NOMO-1 treated with dmso at 0.1 percent for 144 hours (cell line): ENCODE measurements at regions not wholly inside any gene's neighbourhood (a gene's known extent, or its start where the extent isn't known, plus 50 kb on each side); places are given as distances from the start of the nearest gene placed in this dataset.

Experiments used
- DNase-seq: peaks from one replicate; lab custom pipeline; 2025; ENCODE audit not compliant: unreplicated experiment; lab: John Stamatoyannopoulos, UW

DNA sequence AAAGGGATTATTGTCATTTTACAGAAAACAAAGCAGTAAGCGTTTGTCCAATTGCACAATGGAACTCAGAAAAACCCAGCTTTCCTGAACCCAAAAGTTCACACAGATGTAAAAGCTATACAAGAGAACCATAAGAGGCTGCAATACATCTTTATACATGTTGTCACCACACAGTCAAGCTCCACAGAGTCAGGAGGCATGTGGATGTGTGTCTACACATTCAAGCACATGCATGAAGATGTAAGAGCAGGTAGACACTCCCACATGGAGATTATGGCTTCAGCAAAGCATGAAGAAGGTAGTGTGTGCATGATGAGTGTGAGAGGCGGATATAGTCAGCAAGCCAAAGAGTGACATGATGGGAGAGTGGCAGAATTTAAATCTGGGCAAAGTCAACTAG is 124.7 kb upstream of the THBS1 start:
- DNase-seq, result no peak

DNA sequence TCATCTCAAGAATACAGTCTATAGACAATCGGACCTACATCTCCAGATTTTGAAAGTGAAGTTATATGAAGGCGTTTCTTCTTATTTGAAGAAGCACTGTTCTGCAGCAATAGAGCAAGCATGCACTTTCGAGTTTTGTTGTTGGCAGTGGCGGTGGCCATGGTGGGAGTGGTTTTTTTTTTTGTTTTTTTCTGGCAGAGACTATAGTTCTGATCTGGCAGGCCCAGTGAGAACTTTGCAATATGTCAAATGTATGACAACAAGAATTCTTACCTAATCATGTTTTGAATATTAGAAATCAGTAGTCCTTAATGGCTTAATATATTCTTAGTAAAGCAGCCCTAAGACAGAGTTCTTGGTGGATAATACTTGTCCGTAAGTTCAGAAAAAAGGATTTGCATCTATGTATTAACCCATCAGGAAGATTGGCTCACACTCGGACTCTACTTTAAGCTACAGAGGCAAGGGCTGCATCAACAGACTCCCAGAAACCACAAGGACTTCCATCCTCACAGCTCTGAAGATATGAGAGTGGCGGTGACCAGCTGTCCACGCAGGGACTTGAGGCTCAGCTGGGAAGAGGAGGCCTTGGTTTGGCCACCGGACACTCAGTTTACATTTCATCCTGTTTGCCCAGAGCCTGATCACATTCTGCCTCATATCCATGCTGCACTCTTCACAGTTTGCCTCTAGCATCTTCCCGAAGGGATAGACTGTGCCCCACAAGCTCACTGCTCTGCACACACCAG is 124.1 kb upstream of the THBS1 start:
- no peak for DNase-seq

DNA sequence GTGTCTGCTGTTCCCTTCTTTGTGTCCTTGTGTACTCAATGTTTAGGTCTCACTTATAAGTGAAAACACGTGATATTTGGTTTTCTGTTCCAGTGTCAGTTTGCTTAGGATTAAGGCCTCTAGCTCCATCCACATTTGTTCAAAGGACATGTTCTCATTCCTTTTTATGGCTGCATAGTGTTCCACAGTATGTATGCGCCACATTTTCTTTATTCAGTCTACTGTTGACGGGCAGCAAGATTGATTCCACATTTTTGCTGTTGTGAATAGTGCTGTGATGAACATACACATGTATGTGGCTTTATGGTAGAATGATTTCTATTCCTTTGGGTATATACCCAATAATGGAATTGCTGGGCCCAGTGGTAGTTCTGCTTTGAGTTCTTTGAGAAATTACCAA is 122.7 kb upstream of the THBS1 start:
- no peak for DNase-seq

- DNase-seq, result no peak
These were observed 121.3 kb upstream of the THBS1 start for GRCh38 chr15:39459548-39459947.

DNA sequence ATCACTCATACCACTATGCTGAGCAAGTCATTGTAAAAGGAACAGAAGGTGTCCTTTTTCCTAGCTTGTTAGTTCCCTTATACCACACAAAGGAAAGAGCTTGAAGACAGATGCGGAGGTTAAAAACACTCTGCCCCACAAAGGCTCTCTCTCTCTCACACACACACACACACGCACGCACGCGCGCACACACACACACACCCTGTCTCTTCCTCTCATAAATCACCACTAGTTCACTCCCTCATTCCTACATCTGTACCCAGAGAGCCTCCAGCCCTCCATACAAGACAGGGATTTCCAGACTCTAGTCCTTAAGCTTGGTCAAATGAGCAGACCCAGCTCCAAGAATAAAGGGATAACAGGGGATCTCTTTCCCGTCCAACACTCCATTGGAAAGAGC is 120.1 kb upstream of the THBS1 start:
- DNase-seq, result no peak

GRCh38 chr15:39461536-39462130 is 119.2 kb upstream of the THBS1 start:
- DNase-seq, result no peak

DNA sequence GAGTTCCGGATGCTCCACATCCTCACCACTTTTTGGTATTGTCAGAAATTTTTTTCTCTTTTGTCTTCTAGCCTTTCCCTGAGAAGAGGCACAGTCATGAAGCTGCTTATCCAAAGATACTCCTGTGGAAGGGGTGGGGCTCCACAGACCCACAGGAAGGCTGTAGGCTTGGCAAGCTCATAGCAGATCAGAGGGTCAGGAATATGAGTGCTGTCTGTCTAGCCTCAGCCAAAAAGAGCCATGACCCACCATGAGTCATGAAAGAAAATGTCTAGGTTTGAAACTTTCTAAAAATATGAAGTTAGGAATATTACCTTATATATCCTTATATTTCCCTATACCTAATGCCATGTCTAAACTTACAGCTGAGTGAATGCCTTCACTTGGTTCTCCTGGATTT is 118.2 kb upstream of the THBS1 start:
- DNase-seq, result no peak

GRCh38 chr15:39465843-39466749 is 114.8 kb upstream of the THBS1 start:
- no peak for DNase-seq

DNA sequence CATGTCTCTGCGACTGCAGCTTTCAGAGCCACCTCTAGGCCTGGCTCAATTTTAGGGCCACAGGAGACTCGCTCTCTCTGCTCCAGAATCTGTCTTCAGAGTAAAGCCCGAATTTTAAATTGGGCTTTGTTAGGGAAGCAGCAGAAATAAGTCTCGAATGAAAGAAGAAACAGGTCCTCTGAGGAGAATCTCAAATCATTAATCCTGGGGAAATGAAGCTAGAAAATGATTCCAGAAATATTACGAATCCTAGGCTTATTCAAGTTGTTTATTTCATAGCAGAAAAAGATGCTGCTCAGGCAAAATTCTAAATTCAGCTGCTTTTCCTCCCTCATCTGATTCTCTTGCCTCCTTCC is 114.2 kb upstream of the THBS1 start:
- DNase-seq, result no peak

GRCh38 chr15:39468331-39468730 is 112.5 kb upstream of the THBS1 start:
- DNase-seq, result peak; percentile 90

GRCh38 chr15:39468828-39469227 is 112.1 kb upstream of the THBS1 start:
- DNase-seq, result no peak

DNA sequence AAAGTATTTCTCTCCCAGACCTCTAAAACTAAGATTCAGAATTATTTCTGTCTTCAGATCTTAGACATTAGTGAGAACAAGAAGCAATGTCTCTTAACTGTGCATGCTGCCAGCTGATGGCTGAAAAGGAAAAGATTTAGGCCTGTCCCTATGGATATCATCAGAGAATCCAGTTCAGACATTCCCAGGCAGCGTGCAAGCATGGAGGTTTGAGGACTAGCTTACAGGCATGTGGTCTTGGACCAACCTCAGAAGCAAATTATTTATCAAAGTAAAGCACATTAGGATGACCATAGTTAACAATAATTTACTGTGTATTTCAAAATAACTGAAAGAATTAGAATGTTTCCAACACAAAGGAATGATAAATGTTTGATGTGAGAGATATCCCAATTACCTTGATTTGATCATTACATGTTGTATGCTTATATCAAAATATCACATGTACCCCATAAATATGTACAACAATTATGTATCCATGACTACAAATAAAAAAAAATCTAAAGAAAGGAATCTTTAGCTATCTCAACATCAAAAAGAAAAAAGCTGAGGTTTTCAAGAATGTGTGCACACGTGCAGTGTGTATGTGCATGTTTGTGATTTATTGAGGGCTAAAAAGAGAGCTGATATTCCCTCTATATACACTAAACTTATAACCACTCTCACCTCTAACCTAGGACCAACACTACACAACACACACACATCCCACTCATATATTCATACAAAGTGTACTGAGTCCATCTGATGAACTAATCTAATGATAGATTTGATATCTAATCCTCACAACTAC is 108.9 kb upstream of the THBS1 start:
- DNase-seq, result no peak

- peak; percentile 15 for DNase-seq
These were observed 108.1 kb upstream of the THBS1 start for GRCh38 chr15:39472621-39473297.

GRCh38 chr15:39473298-39473947 is 107.5 kb upstream of the THBS1 start:
- no peak for DNase-seq

- DNase-seq, result no peak
These were observed 106.2 kb upstream of the THBS1 start for GRCh38 chr15:39474657-39475056.

DNA sequence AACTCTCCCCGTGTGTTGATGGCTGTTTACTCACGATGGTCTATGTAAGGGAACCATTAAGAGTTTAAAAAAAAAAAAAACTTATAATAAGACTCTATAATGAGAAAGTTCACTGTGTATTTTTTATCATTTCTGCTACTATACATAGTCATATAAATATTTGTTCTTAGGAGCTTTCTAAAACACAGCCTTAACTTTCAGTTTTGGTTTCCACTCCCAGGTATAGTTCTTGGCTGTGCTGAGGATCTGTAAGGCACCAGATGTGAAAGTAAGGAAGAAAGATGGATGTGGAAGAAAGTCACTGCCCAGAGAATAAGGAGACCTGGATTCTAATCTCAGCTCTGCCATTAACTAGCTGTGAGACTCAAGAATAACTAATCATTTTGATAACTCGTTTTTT is 101.9 kb upstream of the THBS1 start:
- no peak for DNase-seq

- DNase-seq, result no peak
These were observed 101.0 kb upstream of the THBS1 start for GRCh38 chr15:39479911-39480310.

DNA sequence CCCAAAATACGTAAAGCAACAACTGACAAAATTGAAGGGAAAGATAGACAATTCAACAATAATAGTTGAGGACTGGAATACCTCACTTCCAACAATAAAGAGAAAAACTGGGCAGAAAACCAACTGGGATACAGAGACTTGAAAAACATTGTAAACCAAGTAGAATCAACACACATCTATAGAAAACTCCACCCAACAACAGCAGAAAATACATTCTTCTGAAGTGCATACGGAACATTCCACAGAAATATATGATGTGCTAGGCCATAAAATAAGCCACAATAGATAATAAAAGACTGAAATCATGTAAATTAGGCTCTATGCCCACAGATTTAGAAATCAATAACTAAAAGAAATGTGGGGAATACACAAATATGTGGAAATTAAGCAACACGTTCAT is 98.4 kb upstream of the THBS1 start:
- DNase-seq, result no peak

GRCh38 chr15:39486621-39487457 is 94.0 kb upstream of the THBS1 start:
- no peak for DNase-seq

DNA sequence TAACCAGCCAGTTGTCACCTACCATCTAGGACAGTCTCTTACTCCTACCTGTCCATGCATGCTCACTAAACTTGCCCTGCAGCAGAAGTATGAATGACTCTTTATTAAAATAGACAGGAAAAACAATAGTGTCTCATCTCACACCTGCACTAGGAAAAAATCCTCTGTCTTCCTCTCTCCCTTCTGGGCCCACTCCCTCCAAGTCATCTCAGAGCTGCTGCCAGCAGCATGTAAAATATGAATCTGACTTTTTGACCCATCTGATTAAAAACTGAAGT is 93.5 kb upstream of the THBS1 start:
- no peak for DNase-seq
